ENCODE measurements at regions not wholly inside any gene's neighbourhood (a gene's known extent, or its start where the extent isn't known, plus 50 kb on each side); places are given as distances from the start of the nearest gene placed in this dataset.

DNA sequence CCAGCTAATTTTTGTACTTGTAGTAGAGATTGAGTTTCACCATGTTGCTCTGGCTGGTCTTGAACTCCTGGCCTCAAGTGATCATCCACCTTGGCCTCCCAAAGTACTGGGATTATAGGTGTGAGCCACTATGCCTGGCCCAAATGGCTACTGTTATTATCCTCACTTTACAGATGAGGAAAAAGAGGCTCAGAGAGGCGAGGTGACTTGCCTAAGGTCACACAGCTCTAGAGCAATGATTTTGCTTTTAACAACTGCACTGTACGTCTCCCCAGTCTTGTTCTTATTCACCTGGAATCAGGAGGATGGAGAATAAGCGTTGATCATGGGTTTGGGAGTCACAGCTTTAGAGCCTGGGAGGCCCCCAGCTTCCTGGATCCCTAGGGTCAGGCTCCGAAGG lies 69.8 kb upstream of the NCOR2 start (continued):
- TF ChIP-seq NR3C1 (CRISPR knock-in tag; conservative IDR thresholded peaks at IDR 0.05; ENCODE audit: low read depth) (no peak), ZNF232 (CRISPR knock-in tag; IDR thresholded peaks at IDR 0.05) (no peak), NFYB (CRISPR knock-in tag; conservative IDR thresholded peaks at IDR 0.05; ENCODE audit: low read depth) (no peak)
- TF ChIP-seq, protein P1, sequence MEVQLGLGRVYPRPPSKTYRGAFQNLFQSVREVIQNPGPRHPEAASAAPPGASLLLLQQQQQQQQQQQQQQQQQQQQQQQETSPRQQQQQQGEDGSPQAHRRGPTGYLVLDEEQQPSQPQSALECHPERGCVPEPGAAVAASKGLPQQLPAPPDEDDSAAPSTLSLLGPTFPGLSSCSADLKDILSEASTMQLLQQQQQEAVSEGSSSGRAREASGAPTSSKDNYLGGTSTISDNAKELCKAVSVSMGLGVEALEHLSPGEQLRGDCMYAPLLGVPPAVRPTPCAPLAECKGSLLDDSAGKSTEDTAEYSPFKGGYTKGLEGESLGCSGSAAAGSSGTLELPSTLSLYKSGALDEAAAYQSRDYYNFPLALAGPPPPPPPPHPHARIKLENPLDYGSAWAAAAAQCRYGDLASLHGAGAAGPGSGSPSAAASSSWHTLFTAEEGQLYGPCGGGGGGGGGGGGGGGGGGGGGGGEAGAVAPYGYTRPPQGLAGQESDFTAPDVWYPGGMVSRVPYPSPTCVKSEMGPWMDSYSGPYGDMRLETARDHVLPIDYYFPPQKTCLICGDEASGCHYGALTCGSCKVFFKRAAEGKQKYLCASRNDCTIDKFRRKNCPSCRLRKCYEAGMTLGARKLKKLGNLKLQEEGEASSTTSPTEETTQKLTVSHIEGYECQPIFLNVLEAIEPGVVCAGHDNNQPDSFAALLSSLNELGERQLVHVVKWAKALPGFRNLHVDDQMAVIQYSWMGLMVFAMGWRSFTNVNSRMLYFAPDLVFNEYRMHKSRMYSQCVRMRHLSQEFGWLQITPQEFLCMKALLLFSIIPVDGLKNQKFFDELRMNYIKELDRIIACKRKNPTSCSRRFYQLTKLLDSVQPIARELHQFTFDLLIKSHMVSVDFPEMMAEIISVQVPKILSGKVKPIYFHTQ (CRISPR knock-in tag; IDR thresholded peaks at IDR 0.05): no peak

DNA sequence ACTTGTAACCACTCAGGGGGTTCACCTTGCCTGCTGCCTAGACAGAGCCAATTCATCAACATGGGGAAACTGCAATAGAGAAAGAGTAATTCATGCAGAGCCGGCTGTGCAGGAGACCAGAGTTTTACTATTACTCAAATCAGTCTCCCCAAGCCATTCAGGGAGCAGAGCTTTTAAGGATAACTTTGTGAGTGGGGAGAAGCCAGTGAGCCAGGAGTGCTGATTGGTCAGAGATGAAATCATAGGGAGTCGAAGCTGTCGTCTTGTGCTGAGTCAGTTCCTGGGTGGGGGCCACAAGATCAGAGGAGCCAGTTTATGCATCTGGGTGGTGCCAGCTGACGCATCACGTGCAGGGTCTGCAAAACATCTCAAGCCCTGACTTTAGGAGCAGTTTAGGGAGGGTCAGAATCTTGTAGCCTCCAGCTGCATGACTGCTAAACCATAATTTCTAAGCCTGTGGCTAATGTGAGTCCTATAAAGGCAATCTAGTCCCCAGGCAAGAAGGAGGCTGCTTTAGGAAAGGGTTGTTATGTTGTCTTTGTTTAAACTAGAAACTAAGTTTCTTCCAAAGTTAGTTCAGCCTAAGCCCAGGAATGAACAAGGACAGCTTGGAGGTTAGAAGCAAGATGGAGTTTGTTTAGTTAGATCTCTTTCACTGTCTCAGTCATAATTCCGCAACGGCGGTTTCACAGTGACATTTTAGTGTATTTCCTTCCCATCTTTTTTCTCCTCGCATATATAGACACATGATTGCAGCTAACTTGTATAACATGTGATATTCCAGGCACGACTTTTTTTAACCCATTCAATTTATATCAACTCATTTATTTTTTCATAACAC lies 68.9 kb upstream of the NCOR2 start:
- no peak overlapping the region for H3K27ac Mint-ChIP-seq
- peaks cover 26% of the 10 kb centered on the region for H3K4me1 Mint-ChIP-seq
- H3K9me3 Mint-ChIP-seq: peaks cover 9% of the 10 kb centered on the region
- no peak for ATAC-seq
- no peak for DNase-seq (ENCODE audit: low spot score)
- TF ChIP-seq TCF7 (CRISPR knock-in tag; IDR thresholded peaks at IDR 0.05; ENCODE audit: low read depth): no peak
- POLR2A ChIA-PET: no interaction called here
- H3K4me3 Mint-ChIP-seq: no peak overlapping the region
- CTCF ChIA-PET: interaction anchor here (1.8 kb wide), 1 partner anchor 19 kb away, joined by 4 read pairs; no protein-coding TSS in a partner anchor
- H3K36me3 Mint-ChIP-seq: no peaks in the 10 kb centered on the region
- no peaks in the 10 kb centered on the region; the same call in 1 of the 2 replicates for H3K27me3 Mint-ChIP-seq (ENCODE audit: low read depth)

- ChIA-PET POLR2A (interaction anchor here (0.5 kb wide), 1 partner anchor 20 kb away, joined by 3 read pairs; no protein-coding TSS in a partner anchor), CTCF (interaction anchor here (1.8 kb wide), 1 partner anchor 20 kb away, joined by 4 read pairs; no protein-coding TSS in a partner anchor)
- no peak for TF ChIP-seq MYBL2 (CRISPR knock-in tag; IDR thresholded peaks at IDR 0.05)
- TF ChIP-seq, protein P2, sequence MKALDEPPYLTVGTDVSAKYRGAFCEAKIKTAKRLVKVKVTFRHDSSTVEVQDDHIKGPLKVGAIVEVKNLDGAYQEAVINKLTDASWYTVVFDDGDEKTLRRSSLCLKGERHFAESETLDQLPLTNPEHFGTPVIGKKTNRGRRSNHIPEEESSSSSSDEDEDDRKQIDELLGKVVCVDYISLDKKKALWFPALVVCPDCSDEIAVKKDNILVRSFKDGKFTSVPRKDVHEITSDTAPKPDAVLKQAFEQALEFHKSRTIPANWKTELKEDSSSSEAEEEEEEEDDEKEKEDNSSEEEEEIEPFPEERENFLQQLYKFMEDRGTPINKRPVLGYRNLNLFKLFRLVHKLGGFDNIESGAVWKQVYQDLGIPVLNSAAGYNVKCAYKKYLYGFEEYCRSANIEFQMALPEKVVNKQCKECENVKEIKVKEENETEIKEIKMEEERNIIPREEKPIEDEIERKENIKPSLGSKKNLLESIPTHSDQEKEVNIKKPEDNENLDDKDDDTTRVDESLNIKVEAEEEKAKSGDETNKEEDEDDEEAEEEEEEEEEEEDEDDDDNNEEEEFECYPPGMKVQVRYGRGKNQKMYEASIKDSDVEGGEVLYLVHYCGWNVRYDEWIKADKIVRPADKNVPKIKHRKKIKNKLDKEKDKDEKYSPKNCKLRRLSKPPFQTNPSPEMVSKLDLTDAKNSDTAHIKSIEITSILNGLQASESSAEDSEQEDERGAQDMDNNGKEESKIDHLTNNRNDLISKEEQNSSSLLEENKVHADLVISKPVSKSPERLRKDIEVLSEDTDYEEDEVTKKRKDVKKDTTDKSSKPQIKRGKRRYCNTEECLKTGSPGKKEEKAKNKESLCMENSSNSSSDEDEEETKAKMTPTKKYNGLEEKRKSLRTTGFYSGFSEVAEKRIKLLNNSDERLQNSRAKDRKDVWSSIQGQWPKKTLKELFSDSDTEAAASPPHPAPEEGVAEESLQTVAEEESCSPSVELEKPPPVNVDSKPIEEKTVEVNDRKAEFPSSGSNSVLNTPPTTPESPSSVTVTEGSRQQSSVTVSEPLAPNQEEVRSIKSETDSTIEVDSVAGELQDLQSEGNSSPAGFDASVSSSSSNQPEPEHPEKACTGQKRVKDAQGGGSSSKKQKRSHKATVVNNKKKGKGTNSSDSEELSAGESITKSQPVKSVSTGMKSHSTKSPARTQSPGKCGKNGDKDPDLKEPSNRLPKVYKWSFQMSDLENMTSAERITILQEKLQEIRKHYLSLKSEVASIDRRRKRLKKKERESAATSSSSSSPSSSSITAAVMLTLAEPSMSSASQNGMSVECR (CRISPR knock-in tag; IDR thresholded peaks at IDR 0.05; ENCODE audit: borderline replicate concordance): no peak
- TF ChIP-seq IRF1 (CRISPR knock-in tag; IDR thresholded peaks at IDR 0.05): no peak
- no peak for TF ChIP-seq GABPB1 (CRISPR knock-in tag; IDR thresholded peaks at IDR 0.05)
- H3K9me3 Mint-ChIP-seq: peaks cover 8% of the 10 kb centered on the region
- no peaks in the 10 kb centered on the region; the same call in 1 of the 2 replicates for H3K27me3 Mint-ChIP-seq (ENCODE audit: low read depth)
- H3K36me3 Mint-ChIP-seq: no peaks in the 10 kb centered on the region
- ATAC-seq: no peak
- no peak overlapping the region for H3K4me3 Mint-ChIP-seq
- H3K27ac Mint-ChIP-seq: no peak overlapping the region
- DNase-seq (ENCODE audit: low spot score): no peak
- H3K4me1 Mint-ChIP-seq: peaks cover 35% of the 10 kb centered on the region
These were observed 67.9 kb upstream of the NCOR2 start for GRCh38 chr12:124635316-124635715.

Data from WTC11 (cell line).